ENCODE measurements at regions not wholly inside any gene's neighbourhood (a gene's known extent, or its start where the extent isn't known, plus 50 kb on each side); places are given as distances from the start of the nearest gene placed in this dataset.

- H3K27me3 ChIP-seq (ENCODE audit: control insufficient read depth, insufficient read depth, low read length): no peaks in the 10 kb centered on the region
- TF ChIP-seq, protein P1, sequence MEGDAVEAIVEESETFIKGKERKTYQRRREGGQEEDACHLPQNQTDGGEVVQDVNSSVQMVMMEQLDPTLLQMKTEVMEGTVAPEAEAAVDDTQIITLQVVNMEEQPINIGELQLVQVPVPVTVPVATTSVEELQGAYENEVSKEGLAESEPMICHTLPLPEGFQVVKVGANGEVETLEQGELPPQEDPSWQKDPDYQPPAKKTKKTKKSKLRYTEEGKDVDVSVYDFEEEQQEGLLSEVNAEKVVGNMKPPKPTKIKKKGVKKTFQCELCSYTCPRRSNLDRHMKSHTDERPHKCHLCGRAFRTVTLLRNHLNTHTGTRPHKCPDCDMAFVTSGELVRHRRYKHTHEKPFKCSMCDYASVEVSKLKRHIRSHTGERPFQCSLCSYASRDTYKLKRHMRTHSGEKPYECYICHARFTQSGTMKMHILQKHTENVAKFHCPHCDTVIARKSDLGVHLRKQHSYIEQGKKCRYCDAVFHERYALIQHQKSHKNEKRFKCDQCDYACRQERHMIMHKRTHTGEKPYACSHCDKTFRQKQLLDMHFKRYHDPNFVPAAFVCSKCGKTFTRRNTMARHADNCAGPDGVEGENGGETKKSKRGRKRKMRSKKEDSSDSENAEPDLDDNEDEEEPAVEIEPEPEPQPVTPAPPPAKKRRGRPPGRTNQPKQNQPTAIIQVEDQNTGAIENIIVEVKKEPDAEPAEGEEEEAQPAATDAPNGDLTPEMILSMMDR (IDR thresholded peaks at IDR 0.05; ENCODE audit: borderline replicate concordance, extremely low read depth, insufficient read depth): no peak
- DNase-seq (peak in 4 of 5 donors; percentile 63 to 94 (median 82)), FAIRE-seq (no peak)
- H3K27ac ChIP-seq (ENCODE audit: low read depth in 2 of 2, low read length in 2 of 2): no peak overlapping the region
- H3K9me3 ChIP-seq (ENCODE audit: control insufficient read depth in 2 of 3, insufficient read depth in 1 of 3, low read length in 3 of 3): peaks cover 0 to 3% (median 0%) of the 10 kb centered on the region in 3 donors
- H3K36me3 ChIP-seq (ENCODE audit: control insufficient read depth in 2 of 3, insufficient read depth in 3 of 3, low read length in 3 of 3): no peaks in the 10 kb centered on the region
- peaks cover 0 to 9% (median 0%) of the 10 kb centered on the region in 3 donors for H3K4me1 ChIP-seq (ENCODE audit: control insufficient read depth in 2 of 3, insufficient read depth in 2 of 3, low read depth in 1 of 3, low read length in 3 of 3)
- intact Hi-C loops (cut with DNase I): no loop called here
- no peak overlapping the region for H3K4me3 ChIP-seq (ENCODE audit: low read length in 3 of 3)
- no peak overlapping the region for H3K9ac ChIP-seq (ENCODE audit: low read length in 3 of 3)
Measured at GRCh38 chr14:51806026-51807023, 54.1 kb upstream of the GNG2 start.

GRCh38 chr14:51807356-51807755 lies 53.1 kb upstream of the GNG2 start:
- peaks cover 0 to 3% (median 0%) of the 10 kb centered on the region in 3 donors for H3K9me3 ChIP-seq (ENCODE audit: control insufficient read depth in 2 of 3, insufficient read depth in 1 of 3, low read length in 3 of 3)
- H3K36me3 ChIP-seq (ENCODE audit: control insufficient read depth in 2 of 3, insufficient read depth in 3 of 3, low read length in 3 of 3): no peaks in the 10 kb centered on the region
- H3K4me1 ChIP-seq (ENCODE audit: control insufficient read depth in 2 of 3, insufficient read depth in 2 of 3, low read depth in 1 of 3, low read length in 3 of 3): peaks cover 0 to 9% (median 0%) of the 10 kb centered on the region in 3 donors
- TF ChIP-seq, protein P1 (IDR thresholded peaks at IDR 0.05; ENCODE audit: borderline replicate concordance, extremely low read depth, insufficient read depth): no peak
- no peak for FAIRE-seq
- H3K27ac ChIP-seq (ENCODE audit: low read depth in 2 of 2, low read length in 2 of 2): no peak overlapping the region
- no peak overlapping the region for H3K9ac ChIP-seq (ENCODE audit: low read length in 3 of 3)
- peak in 4 of 5 donors; percentile 54 to 66 (median 56) for DNase-seq
- intact Hi-C loops (cut with DNase I): no loop called here
- no peak overlapping the region for H3K4me3 ChIP-seq (ENCODE audit: low read length in 3 of 3)
- H3K27me3 ChIP-seq (ENCODE audit: control insufficient read depth, insufficient read depth, low read length): no peaks in the 10 kb centered on the region

All from kidney (tissue), 13 donors.